ENCODE measurements at regions not wholly inside any gene's neighbourhood (a gene's known extent, or its start where the extent isn't known, plus 50 kb on each side); places are given as distances from the start of the nearest gene placed in this dataset.

DNA sequence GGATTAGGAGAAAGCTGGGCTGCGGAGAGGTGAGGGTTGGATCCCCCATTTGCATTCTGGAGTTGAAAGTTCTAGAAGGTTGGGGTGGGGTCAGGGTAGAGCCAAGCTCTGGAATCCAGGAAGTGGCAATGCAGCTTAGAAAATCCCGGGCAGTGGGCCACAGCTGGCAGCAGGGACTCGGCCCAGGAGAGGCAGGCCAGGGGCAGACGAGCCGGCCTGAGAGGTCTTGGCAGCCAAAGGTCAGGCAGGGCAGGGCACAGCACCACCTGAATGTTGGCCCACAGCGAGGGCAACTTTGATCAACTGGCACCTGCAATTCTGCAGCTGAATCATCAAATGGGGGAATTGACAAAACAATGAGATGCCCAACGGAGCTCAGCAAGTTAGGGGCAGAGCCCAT is 139.2 kb downstream of the INHBB start:
- TF ChIP-seq FOXP2 (optimal IDR thresholded peaks at IDR 0.05; ENCODE audit: borderline replicate concordance, extremely low read depth, extremely low read length, insufficient read depth), result no peak
- no peak for TF ChIP-seq SIN3A (IDR thresholded peaks at IDR 0.05; ENCODE audit: borderline replicate concordance, insufficient read depth, low read length)
- no peak for TF ChIP-seq TAF1 (IDR thresholded peaks at IDR 0.05; ENCODE audit: borderline replicate concordance, insufficient read depth, low read length)
- TF ChIP-seq, protein P1, sequence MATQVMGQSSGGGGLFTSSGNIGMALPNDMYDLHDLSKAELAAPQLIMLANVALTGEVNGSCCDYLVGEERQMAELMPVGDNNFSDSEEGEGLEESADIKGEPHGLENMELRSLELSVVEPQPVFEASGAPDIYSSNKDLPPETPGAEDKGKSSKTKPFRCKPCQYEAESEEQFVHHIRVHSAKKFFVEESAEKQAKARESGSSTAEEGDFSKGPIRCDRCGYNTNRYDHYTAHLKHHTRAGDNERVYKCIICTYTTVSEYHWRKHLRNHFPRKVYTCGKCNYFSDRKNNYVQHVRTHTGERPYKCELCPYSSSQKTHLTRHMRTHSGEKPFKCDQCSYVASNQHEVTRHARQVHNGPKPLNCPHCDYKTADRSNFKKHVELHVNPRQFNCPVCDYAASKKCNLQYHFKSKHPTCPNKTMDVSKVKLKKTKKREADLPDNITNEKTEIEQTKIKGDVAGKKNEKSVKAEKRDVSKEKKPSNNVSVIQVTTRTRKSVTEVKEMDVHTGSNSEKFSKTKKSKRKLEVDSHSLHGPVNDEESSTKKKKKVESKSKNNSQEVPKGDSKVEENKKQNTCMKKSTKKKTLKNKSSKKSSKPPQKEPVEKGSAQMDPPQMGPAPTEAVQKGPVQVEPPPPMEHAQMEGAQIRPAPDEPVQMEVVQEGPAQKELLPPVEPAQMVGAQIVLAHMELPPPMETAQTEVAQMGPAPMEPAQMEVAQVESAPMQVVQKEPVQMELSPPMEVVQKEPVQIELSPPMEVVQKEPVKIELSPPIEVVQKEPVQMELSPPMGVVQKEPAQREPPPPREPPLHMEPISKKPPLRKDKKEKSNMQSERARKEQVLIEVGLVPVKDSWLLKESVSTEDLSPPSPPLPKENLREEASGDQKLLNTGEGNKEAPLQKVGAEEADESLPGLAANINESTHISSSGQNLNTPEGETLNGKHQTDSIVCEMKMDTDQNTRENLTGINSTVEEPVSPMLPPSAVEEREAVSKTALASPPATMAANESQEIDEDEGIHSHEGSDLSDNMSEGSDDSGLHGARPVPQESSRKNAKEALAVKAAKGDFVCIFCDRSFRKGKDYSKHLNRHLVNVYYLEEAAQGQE (IDR thresholded peaks at IDR 0.05; ENCODE audit: insufficient read depth in 1 of 2, low read depth in 2 of 2, low read length in 2 of 2), result no peak
- no peak for TF ChIP-seq POLR2AphosphoS5 (IDR thresholded peaks at IDR 0.05; ENCODE audit: low read depth, low read length)

DNA sequence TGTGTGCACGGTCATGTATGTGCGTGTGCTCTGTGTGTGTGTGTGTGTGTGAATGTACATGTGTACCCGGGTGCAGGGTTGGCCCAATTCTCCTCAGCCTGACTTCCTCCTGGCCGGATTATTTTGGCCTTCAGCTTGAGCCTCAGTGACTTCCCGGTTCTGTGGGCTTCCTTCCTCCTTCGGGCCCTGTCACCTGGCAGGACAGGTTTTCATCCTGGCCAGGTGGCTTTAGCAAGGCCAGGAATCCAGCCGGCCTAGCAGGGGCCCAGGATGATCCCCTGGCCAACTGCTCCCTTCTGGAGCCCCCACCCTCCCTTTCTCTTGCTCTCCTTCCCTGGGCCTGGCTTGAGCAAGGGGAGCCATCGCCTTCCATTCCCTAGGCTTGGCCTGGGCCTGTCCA is 140.5 kb downstream of the INHBB start:
- TF ChIP-seq POLR2AphosphoS5 (IDR thresholded peaks at IDR 0.05; ENCODE audit: low read depth, low read length) (no peak), FOXP2 (optimal IDR thresholded peaks at IDR 0.05; ENCODE audit: borderline replicate concordance, extremely low read depth, extremely low read length, insufficient read depth) (no peak), TAF1 (IDR thresholded peaks at IDR 0.05; ENCODE audit: borderline replicate concordance, insufficient read depth, low read length) (no peak)

DNA sequence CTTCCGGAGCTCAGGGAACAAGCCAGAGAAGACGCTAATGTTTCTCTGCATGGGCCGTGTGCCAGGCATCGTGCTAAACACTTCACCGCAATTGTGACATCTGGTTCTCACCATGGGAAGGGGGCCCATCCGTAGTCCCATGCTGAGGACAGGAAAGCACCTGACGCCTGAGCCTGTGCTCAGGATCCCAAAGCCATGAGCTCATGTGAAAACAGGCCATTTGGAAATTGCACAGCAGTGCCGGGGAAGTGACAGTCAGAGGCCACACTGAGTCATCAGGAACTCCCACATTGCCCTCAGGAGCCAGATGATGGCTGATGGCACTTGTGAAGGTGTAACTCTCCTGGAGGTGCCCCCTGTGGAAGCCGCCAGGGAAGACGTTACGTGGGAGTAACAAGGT is 141.0 kb downstream of the INHBB start:
- TF ChIP-seq FOXP2 (optimal IDR thresholded peaks at IDR 0.05; ENCODE audit: borderline replicate concordance, extremely low read depth, extremely low read length, insufficient read depth), result no peak
- TF ChIP-seq SIN3A (IDR thresholded peaks at IDR 0.05; ENCODE audit: borderline replicate concordance, insufficient read depth, low read length), result no peak
- TF ChIP-seq POLR2AphosphoS5 (IDR thresholded peaks at IDR 0.05; ENCODE audit: low read depth, low read length), result no peak
- TF ChIP-seq TAF1 (IDR thresholded peaks at IDR 0.05; ENCODE audit: borderline replicate concordance, insufficient read depth, low read length), result no peak

DNA sequence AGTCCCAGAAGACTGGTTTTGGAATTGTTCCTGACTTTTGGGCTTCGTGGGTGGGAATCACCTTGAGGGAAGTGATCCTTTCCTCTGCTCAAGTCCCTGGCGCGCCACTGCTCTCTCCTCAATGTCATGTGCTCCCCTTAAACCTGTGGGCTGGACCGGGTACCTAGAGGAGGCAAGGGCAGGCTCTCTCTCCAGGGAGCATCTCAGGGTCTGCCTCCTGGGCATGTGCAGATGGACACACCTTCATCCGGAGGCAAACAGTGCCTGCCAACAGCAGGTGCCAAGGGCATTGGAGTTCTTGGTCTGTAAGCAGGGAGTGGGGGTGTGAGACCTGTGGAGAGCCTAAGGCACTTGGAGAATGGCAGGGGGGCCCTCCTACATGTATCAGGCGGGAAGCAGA is 142.6 kb downstream of the INHBB start:
- no peak for TF ChIP-seq TAF1 (IDR thresholded peaks at IDR 0.05; ENCODE audit: borderline replicate concordance, insufficient read depth, low read length)
- TF ChIP-seq FOXP2 (optimal IDR thresholded peaks at IDR 0.05; ENCODE audit: borderline replicate concordance, extremely low read depth, extremely low read length, insufficient read depth), result no peak
- no peak for TF ChIP-seq SIN3A (IDR thresholded peaks at IDR 0.05; ENCODE audit: borderline replicate concordance, insufficient read depth, low read length)
- TF ChIP-seq, protein P1 (IDR thresholded peaks at IDR 0.05; ENCODE audit: insufficient read depth in 1 of 2, low read depth in 2 of 2, low read length in 2 of 2), result no peak
- no peak for TF ChIP-seq POLR2AphosphoS5 (IDR thresholded peaks at IDR 0.05; ENCODE audit: low read depth, low read length)

DNA sequence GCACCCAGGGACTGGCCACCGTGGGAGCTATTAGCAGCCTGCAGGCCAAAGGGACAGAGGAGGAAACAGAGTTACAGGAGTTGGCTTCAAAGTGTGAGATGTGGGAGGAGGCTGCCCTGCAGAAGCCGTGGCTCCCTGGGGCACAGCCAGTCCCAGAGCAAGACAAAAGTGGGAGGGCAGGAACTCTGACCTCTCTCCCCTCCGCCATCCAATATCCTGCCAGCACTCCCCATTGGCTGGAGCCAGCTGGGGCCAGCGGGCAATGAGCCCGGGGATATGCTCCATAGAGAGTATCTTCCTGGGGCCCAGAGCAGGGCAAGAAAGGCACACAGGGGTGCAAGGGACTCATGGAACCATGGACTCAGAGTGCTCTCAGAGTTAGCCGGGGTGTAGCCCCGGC is 143.1 kb downstream of the INHBB start:
- TF ChIP-seq POLR2AphosphoS5 (IDR thresholded peaks at IDR 0.05; ENCODE audit: low read depth, low read length) (no peak), SIN3A (IDR thresholded peaks at IDR 0.05; ENCODE audit: borderline replicate concordance, insufficient read depth, low read length) (no peak), TAF1 (IDR thresholded peaks at IDR 0.05; ENCODE audit: borderline replicate concordance, insufficient read depth, low read length) (no peak), FOXP2 (optimal IDR thresholded peaks at IDR 0.05; ENCODE audit: borderline replicate concordance, extremely low read depth, extremely low read length, insufficient read depth) (no peak)
- TF ChIP-seq, protein P1 (IDR thresholded peaks at IDR 0.05; ENCODE audit: insufficient read depth in 1 of 2, low read depth in 2 of 2, low read length in 2 of 2), result no peak

DNA sequence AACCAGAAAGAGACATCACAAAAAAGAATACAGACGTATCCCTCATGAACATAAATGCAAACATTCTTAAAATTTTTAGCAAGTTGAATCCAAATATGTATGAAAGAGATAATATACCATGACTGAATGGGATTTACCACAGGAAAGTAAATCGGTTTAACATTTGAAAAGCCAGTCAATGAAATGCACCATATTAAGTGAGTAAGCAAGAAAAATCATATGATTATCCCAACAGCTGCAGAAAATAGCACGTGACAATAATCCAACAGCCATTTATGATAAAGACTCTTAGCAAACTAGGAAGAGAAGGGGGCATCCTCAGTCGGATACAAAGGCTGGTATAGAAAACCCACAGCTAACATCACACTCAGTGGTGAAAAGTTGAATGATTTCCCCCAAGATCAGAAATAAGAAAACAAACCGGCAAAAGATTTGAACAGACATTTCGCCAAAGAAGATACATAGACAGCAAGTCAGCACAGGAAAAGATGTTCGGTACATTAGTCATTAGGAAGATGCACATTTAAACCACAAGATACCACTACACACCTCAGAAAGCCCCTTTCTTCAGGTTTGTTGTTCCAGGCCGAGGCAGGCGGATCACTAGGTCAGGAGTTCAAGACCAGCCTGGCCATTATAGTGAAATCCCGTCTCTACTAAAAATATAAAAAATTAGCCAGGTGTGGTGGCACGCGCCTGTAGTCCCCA is 144.3 kb downstream of the INHBB start:
- TF ChIP-seq SIN3A (IDR thresholded peaks at IDR 0.05; ENCODE audit: borderline replicate concordance, insufficient read depth, low read length), result no peak
- no peak for TF ChIP-seq FOXP2 (optimal IDR thresholded peaks at IDR 0.05; ENCODE audit: borderline replicate concordance, extremely low read depth, extremely low read length, insufficient read depth)
- TF ChIP-seq TAF1 (IDR thresholded peaks at IDR 0.05; ENCODE audit: borderline replicate concordance, insufficient read depth, low read length), result no peak
- TF ChIP-seq POLR2AphosphoS5 (IDR thresholded peaks at IDR 0.05; ENCODE audit: low read depth, low read length), result no peak
- TF ChIP-seq, protein P1 (IDR thresholded peaks at IDR 0.05; ENCODE audit: insufficient read depth in 1 of 2, low read depth in 2 of 2, low read length in 2 of 2), result no peak

Measured in PFSK-1 (cell line).